ENCODE measurements at regions not wholly inside any gene's neighbourhood (a gene's known extent, or its start where the extent isn't known, plus 50 kb on each side); places are given as distances from the start of the nearest gene placed in this dataset.

DNA sequence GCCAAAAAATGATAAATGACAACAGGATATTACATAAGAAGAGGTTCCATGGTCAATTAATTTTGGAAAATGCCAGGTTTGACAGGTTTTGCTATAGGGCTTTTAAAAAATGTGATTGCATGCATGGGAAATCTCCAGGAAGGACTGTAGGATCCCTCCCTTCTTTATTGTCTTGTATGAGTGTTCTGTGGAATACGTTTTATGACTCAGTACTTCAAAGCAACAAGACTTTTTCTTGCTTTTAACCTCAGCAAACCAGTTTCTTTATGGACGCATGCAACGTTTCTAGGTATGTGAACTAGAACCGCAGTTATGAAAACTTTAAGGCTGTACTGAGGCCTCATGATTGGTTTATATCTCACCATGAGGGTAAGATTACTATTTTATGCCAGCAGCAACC is 76.6 kb upstream of the NTRK2 start:
- DNase-seq (ENCODE audit: low read depth), result no peak
- TF ChIP-seq, protein P1, sequence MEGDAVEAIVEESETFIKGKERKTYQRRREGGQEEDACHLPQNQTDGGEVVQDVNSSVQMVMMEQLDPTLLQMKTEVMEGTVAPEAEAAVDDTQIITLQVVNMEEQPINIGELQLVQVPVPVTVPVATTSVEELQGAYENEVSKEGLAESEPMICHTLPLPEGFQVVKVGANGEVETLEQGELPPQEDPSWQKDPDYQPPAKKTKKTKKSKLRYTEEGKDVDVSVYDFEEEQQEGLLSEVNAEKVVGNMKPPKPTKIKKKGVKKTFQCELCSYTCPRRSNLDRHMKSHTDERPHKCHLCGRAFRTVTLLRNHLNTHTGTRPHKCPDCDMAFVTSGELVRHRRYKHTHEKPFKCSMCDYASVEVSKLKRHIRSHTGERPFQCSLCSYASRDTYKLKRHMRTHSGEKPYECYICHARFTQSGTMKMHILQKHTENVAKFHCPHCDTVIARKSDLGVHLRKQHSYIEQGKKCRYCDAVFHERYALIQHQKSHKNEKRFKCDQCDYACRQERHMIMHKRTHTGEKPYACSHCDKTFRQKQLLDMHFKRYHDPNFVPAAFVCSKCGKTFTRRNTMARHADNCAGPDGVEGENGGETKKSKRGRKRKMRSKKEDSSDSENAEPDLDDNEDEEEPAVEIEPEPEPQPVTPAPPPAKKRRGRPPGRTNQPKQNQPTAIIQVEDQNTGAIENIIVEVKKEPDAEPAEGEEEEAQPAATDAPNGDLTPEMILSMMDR (conservative IDR thresholded peaks at IDR 0.05; ENCODE audit: low read depth, low read length), result no peak
- H3K4me3 ChIP-seq (ENCODE audit: low read length), result no peak overlapping the region

DNA sequence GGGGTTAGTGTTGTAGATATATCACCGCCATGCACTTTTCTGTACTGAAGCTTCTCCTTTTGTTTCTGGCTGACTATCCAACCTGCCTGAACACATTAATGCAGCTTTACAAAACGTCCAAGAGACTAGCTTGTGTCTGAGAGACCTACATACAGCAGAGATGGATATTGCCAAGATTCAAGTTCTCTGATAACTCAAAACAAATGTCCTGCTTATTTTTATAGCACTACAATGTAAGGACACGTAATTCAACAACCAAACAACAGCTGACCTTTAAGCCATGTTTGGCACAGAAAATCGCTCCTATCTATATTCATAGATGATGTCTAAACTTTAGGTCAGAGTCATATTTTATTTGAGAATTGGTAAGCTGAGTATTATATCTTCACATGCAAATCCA is 76.2 kb upstream of the NTRK2 start:
- TF ChIP-seq, protein P1 (conservative IDR thresholded peaks at IDR 0.05; ENCODE audit: low read depth, low read length), result no peak
- H3K4me3 ChIP-seq (ENCODE audit: low read length), result no peak overlapping the region

DNA sequence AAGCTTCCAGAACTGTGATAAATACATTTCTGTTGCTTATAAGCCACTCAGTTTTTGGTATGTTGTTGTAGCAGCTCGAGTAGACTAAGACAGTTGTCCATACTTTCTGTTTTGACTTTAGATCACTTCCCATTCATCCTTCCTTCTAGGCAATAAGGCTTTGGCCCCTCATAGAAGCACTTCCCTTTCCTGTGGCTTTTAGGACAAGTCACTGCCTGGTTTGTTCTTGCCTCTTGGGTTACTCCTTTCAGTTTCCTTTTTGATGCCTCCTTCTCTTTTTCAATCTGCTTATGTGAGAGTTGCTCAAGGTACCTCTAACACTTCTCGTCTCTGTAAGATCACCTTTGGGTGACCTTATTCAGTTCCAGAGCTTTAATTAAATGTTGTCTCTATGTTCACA is 72.4 kb upstream of the NTRK2 start:
- DNase-seq (ENCODE audit: low read depth), result no peak
- TF ChIP-seq, protein P1 (conservative IDR thresholded peaks at IDR 0.05; ENCODE audit: low read depth, low read length), result no peak
- no peak overlapping the region for H3K4me3 ChIP-seq (ENCODE audit: low read length)

More for the DNA sequence above, 76.2 kb upstream of the NTRK2 start:
- no peak for DNase-seq (ENCODE audit: low read depth)

DNA sequence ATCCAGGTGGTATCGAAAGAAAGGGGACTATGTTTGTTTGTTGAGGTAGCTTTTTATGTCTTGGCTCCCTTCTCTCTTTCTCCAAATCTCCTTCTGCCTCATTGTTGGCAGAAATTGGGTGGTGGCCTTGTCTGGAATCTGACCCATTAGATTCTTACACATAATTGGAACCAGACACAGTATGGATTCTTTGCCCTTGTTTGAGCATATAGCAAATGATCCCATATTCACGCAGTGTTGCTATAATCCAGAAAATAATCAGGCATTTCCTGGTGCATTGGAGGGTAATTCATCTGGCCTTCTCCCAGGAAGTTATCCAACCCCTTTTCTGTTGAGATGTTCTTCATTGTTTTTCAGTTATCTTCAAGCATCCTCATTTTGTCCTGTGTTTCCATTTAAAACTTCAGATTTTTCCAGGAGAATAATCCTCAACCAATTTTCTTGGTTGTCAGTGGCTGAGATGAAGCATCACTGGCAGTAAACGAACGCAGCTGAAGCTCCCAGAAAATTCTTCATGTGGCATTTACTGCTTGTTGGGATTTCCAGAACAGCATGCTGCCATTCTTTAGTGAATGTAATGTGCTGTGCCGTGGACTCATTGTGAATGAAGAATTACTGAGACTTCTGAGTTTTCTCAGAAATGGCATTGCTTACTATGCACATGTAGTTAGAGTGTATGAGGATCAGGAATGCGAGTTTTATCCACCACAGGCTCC is 70.5 kb upstream of the NTRK2 start:
- no peak overlapping the region for H3K4me3 ChIP-seq (ENCODE audit: low read length)
- TF ChIP-seq, protein P1 (conservative IDR thresholded peaks at IDR 0.05; ENCODE audit: low read depth, low read length), result no peak
- no peak for DNase-seq (ENCODE audit: low read depth)

DNA sequence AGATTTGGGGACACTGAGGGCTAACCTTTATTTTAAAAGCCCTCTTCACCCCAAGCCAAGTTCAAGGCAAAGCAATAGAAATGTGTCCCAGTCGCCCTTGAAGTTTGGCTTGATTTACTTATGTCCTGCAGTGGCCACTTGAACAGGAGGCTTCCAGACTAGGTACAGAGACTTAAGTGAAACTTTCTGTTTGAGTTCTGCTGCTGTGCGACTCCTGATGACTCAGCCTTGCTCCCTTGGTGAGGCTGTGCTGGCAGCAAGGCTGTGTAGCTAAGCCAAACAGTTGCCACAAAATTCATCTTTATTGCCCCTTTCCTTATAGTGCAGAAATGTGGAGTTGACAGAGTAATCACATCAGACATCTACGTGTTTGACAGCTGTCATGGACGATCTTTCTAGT is 68.8 kb upstream of the NTRK2 start:
- DNase-seq (ENCODE audit: low read depth), result no peak
- no peak overlapping the region for H3K4me3 ChIP-seq (ENCODE audit: low read length)
- TF ChIP-seq, protein P1 (conservative IDR thresholded peaks at IDR 0.05; ENCODE audit: low read depth, low read length), result no peak

DNA sequence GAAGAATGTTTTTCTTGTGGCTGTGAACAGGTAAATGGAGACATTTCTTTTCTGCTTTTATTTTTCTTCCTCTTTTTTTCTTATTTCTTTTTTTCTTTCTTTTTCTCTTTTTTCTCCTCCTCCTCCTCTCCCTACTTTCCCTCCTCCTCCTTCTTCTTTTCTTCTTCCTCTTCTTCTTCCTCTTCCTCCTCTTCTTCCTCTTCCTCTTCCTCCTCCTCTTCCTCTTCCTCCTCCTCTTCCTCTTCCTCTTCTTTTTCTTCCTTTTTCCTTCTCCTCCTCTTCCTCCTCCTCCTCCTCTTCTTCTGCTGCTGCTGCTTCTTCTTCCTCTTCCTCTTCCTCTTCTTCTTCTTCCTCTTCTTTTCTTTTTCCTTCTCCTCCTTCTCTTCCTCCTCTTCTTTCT is 65.3 kb upstream of the NTRK2 start:
- H3K4me3 ChIP-seq (ENCODE audit: low read length), result no peak overlapping the region
- DNase-seq (ENCODE audit: low read depth), result no peak
- TF ChIP-seq, protein P1 (conservative IDR thresholded peaks at IDR 0.05; ENCODE audit: low read depth, low read length), result no peak

DNA sequence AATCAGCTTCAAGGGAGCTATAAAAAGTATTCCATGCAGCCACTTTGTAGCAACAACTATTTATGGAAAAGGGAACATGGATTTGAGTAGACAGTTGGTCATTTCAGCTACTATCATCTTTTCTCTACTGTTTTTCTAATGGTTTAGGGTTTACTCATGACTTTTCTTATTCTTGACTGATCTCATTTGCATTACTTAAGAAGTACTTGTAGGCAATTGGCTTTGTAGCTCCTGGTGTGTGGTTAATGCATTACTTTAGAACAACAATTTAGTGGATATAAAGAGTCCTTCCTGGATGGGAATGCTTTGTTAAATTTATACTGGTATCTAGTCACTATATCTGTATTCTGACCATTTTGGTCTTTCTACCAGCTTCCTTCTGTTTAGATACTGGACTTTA is 59.8 kb upstream of the NTRK2 start:
- H3K4me3 ChIP-seq (ENCODE audit: low read length), result no peak overlapping the region
- TF ChIP-seq, protein P1 (conservative IDR thresholded peaks at IDR 0.05; ENCODE audit: low read depth, low read length), result no peak
- no peak for DNase-seq (ENCODE audit: low read depth)

All from retinal pigment epithelial cell (primary cell).